A673 (cell line): ENCODE measurements at regions not wholly inside any gene's neighbourhood (a gene's known extent, or its start where the extent isn't known, plus 50 kb on each side); places are given as distances from the start of the nearest gene placed in this dataset.

Experiments used
- EZH2 ChIP-seq: fragments of 200-600 bp; sonication (generic); IDR thresholded peaks from 2 replicates; pipeline ENCODE4 v1.6.1; 2017; ENCODE audit warnings: borderline replicate concordance, low read depth, mild to moderate bottlenecking, mixed read lengths, antibody characterized with exemption, low read length; ENCODE audit not compliant: poor library complexity, severe bottlenecking
- TF ChIP-seq, protein P1 (sequence below): fragments of 300-800, 200-600 bp; sonication (generic); conservative IDR thresholded peaks from 2 replicates; pipeline ENCODE4 v1.5.1; 2017; ENCODE audit warnings: low read depth, mild to moderate bottlenecking, antibody characterized with exemption, low read length, moderate library complexity, mixed read lengths

DNA sequence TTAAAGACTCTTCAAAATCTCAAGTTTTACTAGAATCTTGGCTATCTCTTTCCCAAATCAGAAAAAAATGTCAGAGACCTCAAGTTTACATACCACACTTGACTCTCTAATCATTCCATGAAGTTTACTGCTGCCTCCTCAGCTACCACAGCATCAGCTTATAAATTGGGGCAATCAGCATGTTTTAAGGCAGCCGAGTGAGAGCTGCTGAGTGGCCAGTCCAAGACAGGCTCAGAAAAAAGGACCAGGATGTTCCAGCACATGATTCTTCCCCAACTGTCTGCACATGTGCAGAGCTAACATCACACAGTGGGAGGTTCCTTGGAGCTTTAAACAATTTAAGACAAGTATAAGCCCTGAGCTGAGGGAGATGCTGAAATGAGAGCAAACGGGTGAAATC lies 140.6 kb upstream of the NUDT7 start:
- TF ChIP-seq, protein P1, sequence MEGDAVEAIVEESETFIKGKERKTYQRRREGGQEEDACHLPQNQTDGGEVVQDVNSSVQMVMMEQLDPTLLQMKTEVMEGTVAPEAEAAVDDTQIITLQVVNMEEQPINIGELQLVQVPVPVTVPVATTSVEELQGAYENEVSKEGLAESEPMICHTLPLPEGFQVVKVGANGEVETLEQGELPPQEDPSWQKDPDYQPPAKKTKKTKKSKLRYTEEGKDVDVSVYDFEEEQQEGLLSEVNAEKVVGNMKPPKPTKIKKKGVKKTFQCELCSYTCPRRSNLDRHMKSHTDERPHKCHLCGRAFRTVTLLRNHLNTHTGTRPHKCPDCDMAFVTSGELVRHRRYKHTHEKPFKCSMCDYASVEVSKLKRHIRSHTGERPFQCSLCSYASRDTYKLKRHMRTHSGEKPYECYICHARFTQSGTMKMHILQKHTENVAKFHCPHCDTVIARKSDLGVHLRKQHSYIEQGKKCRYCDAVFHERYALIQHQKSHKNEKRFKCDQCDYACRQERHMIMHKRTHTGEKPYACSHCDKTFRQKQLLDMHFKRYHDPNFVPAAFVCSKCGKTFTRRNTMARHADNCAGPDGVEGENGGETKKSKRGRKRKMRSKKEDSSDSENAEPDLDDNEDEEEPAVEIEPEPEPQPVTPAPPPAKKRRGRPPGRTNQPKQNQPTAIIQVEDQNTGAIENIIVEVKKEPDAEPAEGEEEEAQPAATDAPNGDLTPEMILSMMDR: no peak
- no peak for TF ChIP-seq EZH2
